ENCODE measurements at regions not wholly inside any gene's neighbourhood (a gene's known extent, or its start where the extent isn't known, plus 50 kb on each side); places are given as distances from the start of the nearest gene placed in this dataset.
A peak's percentile ranks its signal among the peaks of the same experiment; 100 is the strongest.
"Not testable (repeated sequence)": the region's sequence is repeated elsewhere in the genome, so short reads cannot be mapped to it uniquely, and the experiment has no call there.

DNA sequence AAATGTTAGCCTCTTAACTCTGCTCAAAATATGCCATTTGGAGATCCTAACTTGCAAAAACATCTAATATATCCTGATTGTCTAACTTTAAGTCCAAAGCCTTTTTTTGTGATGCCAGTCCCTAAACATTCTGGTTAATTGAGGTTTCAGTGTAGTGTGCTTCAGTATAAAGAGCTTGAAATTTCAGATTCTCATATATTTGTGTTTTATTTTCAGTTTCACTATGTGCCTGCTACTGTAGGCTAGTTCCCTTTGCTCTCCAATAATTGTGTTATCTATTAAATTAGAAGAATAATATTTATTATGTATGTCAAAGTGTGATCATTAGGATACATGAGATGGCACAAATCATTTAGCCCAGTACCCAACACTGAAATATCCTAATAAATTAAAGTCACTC lies 1361.2 kb downstream of the XPNPEP1 start:
- no peak for DNase-seq (ENCODE audit: low read depth)
- in situ Hi-C loops (cut with HindIII; ENCODE audit: low pct_unique_long_range_greater_than_20kb, low sequenced_read_pairs), result no loop called here

DNA sequence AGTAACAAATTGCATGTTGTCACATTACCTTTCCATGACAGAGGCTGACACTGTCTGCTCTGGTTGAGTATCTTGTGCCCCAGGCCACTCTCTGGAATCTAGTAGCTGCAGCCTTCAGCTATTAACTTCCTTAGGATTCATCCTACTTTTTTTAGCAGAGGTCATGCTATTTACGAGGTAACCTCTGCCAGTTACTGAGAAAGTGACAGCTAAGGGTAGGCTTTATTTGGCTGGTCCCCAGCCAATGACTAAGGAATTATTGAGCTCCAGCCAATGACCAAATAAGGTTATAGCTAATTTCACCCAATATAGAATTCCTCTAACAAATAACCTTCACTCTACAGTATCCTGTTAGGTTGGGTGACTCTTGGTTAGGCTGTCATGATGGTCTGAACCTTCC lies 1361.7 kb downstream of the XPNPEP1 start:
- no peak for DNase-seq (ENCODE audit: low read depth)

DNA sequence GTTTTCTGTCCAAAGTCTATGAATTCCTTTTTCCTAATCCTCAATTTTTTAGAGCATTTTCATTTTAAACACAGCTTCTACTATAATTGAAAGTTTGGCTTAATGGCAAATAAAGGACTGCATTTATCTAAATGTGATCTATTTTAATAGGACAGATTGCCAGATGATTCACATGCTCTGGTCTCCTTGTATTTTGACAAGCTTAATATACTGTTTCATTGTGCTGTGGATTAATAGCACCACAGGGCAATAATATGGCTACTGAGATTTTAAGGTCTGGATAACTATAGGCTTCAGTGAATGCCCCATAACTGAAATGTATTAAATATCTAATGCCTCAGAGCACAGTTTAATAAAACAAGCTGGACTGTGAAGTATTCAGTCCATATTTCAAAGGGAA lies 1362.8 kb downstream of the XPNPEP1 start:
- in situ Hi-C loops (cut with HindIII; ENCODE audit: low pct_unique_long_range_greater_than_20kb, low sequenced_read_pairs), result no loop called here

More for the DNA sequence above, 1361.7 kb downstream of the XPNPEP1 start:
- in situ Hi-C loops (cut with HindIII; ENCODE audit: low pct_unique_long_range_greater_than_20kb, low sequenced_read_pairs), result no loop called here

DNA sequence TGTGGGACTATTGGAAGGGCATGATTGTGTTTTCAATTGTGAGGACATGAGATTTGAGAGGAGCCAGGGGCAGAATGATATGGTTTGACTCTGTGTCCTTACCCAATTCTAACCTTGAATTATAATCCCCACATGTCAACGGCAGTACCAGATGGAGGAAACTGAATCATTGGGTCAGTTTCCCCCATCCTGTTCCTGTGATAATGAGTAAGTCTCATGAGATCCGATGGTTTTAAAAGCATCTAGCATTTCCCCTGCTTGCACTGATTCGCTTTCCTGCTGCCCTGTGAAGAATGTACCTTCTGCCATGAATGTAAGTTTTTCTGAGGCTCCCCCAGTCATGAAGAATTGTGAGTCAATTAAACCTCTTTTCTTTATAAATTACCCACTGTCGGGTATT lies 1367.1 kb downstream of the XPNPEP1 start:
- in situ Hi-C loops (cut with HindIII; ENCODE audit: low pct_unique_long_range_greater_than_20kb, low sequenced_read_pairs), result no loop called here
- DNase-seq (ENCODE audit: low read depth), result no peak

More for the DNA sequence above, 1362.8 kb downstream of the XPNPEP1 start:
- DNase-seq (ENCODE audit: low read depth), result no peak

DNA sequence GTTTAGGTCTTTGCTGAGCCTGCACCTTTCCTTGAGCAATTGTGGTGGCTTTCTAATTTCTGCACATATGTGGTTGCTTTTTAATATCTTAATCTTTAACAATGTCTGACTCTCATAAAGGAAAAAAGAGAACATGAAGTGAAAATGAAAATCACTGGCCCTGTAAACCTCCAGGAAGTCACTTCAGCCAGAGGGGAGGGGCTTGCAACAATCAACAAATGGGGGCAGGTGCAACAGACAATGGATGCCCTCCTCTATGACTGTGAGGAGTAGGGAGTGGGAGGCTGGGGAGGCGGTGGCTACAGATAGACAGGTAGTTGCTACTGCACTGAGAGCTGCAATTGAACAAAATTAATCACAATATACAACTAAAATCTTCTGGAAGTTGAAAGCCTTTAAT lies 1377.4 kb downstream of the XPNPEP1 start:
- in situ Hi-C loops (cut with HindIII; ENCODE audit: low pct_unique_long_range_greater_than_20kb, low sequenced_read_pairs), result no loop called here
- no peak for DNase-seq (ENCODE audit: low read depth)

DNA sequence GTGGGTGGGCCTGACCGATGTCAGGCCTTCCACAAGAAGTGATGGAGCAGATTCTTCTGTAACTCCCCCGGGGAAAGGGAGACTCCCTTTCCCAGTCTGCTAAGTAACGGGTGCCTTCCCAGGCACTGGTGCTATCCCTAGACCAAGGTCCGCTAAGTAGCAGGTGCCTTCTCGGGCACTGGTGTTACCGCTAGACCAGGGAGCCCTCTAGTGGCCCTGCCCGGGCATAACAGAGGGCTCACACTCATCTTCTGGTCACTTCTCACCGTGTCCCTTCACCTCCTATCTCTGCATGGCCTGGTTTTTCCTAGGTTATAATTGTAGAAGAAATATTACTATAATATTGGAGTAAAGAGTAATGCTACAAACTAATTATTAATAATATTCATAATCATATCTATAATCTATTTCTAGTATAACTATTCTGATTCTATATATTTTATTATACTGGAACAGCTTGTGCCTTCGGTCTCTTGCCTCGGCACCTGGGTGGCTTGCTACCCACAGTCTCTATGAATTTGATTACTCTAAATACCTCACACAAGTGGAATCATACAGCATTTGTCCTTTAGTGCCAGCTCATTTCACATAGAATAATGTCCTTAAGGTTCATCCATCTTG lies 1378.7 kb downstream of the XPNPEP1 start:
- in situ Hi-C loops (cut with HindIII; ENCODE audit: low pct_unique_long_range_greater_than_20kb, low sequenced_read_pairs), result no loop called here
- peak; percentile 43 for DNase-seq (ENCODE audit: low read depth)

DNA sequence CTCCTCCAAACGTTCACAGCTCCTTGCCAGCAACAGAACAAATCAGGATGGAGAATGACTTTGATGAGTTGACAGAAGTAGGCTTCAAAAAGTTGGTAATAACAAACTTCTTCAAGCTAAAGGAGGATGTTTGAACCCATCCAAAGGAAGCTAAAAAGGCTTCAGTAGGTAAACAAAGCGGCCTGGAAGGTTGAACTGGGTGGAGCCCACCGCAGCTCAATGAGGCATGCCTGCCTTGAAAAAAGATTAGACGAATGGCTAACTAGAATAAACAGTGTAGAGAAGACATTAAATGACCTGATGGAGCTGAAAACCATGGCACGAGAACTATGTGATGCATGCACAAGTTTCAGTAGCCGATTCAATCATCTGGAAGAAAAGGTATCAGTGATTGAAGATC lies 1369.0 kb upstream of the SORCS1 start:
- in situ Hi-C loops (cut with HindIII; ENCODE audit: low pct_unique_long_range_greater_than_20kb, low sequenced_read_pairs), result not testable (repeated sequence)

DNA sequence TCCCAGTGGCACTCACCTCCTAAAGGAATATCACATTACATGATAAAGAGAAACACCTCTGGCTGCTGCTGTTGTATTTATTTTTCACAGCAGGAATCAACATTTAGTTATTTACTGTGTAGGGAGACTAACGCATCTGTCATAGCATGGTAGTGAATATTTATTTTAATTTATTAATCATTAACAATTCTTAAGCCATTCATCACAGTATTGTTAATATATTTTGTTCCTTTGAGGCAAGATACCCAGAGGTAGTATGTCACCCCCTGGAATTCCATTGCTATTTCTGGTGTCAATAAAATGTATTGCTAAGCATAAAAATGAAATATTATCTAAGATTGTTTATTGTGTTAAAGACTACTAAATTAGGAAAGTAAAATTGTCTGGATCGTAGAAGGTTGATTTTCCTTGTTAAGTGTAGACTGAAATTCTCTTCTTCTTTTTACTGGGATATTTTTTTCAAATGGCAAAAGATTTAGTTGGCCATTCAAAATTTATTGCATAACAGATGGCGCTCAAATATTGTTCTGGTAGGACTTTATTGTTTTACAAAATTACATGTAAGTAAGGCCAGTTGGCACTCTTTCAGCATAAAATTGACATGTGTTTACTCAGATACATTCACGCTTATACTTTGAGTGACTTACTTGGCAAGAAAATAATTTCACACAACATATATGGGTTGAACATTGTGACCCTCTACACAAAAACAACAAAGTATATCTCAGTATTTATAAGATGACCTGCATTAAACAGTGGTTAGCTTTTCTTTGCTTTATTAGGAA lies 1358.7 kb upstream of the SORCS1 start:
- in situ Hi-C loops (cut with HindIII; ENCODE audit: low pct_unique_long_range_greater_than_20kb, low sequenced_read_pairs), result no loop called here
- DNase-seq (ENCODE audit: low read depth), result no peak

More for the DNA sequence above, 1369.0 kb upstream of the SORCS1 start:
- DNase-seq (ENCODE audit: low read depth), result peak; percentile 44

DNA sequence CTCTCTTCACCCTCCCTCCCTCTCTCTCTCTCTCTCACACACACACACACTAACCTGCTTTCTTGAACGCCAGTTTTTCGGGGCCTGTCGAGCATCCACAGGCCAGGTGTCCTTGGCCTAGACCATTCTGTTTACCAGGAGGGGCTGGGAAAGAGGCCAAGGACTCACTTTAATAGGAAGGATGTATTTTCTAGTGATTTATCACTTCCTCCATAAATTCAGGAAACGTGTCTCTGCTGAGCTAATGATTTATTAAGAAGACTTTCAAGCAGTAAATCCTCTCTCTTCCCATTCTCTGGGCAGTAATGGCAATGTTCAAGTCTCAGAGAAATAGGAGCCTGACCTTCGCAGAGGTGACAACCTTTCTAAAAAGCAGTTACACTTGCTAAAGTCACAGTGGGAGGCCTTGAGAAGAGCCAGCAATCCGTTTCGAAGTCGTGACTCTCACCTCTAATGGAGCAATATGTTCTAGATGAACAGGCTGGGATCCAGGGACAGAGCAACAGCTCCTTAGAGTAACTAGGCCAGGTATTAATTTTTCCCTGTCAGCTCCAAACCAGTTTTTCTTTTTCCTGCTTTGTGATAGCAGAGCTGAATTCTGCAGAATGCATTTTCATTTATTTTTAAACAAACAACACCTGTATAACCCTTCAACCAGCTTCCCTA lies 1357.5 kb upstream of the SORCS1 start:
- no peak for DNase-seq (ENCODE audit: low read depth)
- in situ Hi-C loops (cut with HindIII; ENCODE audit: low pct_unique_long_range_greater_than_20kb, low sequenced_read_pairs), result no loop called here

DNA sequence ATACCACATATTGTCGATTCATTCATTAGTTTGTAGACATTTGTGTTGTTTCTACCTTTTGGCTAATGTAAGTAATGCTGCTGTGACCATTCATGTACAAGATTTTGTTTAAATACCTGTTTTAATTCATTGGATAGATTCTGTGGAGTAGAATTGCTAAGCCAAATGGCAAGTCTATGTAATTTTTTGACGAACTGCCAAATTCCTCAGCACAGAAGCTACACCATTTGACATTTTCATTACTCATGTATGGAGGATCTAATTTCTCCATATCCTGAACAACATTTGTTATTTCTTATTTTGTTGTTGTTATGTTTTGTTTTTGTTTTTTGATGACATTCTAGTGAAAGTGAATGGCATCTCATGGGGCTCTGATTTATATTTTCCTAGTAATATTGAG lies 1351.3 kb upstream of the SORCS1 start:
- DNase-seq (ENCODE audit: low read depth), result no peak
- in situ Hi-C loops (cut with HindIII; ENCODE audit: low pct_unique_long_range_greater_than_20kb, low sequenced_read_pairs), result no loop called here

DNA sequence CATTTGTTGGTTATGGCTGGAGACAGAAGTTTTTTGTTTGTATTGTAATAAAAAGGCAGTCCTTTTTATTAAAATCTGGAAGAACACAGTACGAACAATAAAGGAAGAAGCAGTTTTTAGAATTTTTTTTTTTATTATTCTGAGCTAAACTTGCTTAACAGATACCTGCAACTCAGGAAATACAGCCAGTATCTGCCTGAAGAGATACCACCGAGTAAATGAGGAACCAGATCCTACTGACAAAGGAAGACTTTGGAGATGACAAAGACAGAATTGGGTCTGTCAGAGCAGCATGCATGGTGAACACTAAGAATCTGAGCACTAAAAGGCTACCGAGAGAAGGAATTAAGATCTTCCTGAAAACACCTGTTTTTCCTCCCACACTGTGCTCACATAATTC lies 1335.9 kb upstream of the SORCS1 start:
- no peak for DNase-seq (ENCODE audit: low read depth)
- in situ Hi-C loops (cut with HindIII; ENCODE audit: low pct_unique_long_range_greater_than_20kb, low sequenced_read_pairs), result no loop called here

DNA sequence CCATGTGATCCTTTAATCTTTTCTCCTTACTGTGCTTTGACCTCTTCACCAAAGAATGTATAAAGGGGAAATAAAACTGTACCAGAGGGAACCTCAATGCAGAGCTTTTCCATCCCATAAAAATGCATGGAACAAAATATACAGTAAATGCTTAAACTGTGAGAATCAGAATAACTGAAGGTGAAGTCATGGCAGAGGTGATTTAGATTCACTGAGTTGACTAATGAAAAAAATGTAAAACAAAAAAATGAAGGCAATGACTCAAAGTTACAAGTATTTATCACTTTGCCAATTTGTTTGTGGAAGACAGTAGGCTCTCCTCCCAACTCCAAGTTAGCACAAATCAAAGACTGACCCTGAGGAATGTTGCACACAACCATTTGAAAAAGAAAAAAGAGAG lies 1331.6 kb upstream of the SORCS1 start:
- in situ Hi-C loops (cut with HindIII; ENCODE audit: low pct_unique_long_range_greater_than_20kb, low sequenced_read_pairs), result no loop called here
- DNase-seq (ENCODE audit: low read depth), result no peak

DNA sequence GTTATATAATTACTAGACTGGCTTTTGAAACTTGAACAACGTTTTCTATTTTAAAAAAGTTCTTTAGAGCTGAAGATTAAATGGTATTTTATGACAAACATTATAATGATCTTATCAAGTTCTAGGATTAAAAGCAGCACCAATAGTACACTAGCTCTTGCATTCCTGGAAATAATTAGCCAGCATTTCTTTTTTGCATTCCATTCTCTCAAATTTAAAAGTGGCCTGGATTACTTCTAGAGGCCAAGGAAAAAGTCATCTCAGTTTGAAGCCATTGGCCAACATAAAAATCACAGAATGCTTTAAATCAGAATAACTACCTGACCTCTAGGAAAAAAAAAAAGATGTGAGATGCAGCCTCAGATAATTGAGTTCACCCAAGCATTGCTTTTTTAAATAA lies 1326.4 kb upstream of the SORCS1 start:
- DNase-seq (ENCODE audit: low read depth), result no peak
- in situ Hi-C loops (cut with HindIII; ENCODE audit: low pct_unique_long_range_greater_than_20kb, low sequenced_read_pairs), result no loop called here

DNA sequence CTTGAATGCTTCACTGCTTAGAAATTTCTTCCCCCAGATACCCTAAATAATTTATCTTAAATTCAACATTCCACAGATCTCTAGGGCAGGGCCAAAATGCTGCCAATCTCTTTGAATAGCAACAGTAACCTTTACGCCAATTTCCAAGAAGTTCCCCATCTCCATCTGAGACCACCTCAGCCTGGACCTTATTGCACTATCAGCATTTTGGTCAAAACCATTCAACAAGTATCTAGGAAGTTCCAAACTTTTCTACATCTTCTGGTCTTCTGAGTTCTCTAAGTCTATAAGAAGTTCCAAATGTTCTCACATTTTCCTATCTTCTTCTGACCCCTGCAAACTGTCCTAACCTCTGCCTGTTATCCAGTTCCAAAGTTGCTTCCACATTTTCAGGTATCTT lies 1306.9 kb upstream of the SORCS1 start:
- in situ Hi-C loops (cut with HindIII; ENCODE audit: low pct_unique_long_range_greater_than_20kb, low sequenced_read_pairs), result no loop called here
- no peak for DNase-seq (ENCODE audit: low read depth)

DNA sequence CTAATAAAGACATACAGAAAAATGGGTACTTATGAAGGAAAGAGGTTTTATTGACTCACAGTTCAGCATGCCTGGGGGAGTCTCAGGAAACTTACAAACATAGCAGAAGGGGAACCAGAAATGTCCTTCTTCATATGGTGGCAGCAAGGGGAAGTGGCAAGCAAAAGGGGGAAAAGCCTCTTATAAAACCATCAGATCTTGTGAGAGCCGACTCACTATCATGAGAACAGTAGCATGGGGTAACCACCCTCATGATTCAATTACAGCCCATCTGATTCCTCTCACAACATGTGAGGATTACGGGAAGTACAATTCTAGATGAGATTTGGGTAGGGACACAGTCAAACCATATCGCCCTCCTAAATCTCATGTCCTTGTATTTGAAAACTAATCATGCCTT lies 1305.4 kb upstream of the SORCS1 start:
- in situ Hi-C loops (cut with HindIII; ENCODE audit: low pct_unique_long_range_greater_than_20kb, low sequenced_read_pairs), result no loop called here

DNA sequence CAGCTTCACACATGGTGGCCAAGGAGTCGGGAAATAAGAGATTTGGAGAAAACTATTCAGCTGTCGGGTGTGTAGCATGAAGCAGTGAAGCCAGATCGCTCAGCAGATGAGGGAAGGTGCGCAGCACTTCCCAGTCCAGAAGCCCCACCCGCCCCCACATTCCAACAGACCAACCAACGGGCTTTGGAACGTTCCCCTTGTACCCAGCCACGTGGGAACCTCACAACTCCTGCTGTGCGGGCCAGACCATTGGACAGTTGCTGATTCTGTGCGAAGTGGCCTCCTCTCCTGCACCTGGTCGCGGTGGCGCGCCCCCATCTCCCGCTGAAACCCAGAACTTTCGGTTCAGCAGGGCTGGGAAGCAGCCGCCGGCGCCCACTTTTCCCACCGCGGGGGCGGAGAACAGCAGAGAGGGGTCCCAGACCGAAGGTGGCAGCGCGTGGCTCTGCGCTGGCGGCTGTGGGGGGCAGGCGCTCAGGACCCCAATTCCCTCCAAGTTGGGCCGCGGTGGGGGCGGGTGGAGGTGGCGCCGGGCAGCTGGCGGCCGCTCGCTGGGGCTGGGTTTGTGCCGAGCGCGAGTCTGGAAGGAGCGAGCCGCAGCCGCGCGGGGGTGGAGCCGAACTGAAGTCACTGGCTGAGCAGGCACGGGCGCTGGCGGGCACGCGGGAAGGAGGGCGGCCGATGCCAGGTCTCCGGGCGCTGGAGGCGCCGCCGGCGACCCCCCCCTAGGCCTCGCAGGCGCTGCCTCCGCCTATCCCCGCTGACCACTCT lies 1301.5 kb upstream of the SORCS1 start:
- in situ Hi-C loops (cut with HindIII; ENCODE audit: low pct_unique_long_range_greater_than_20kb, low sequenced_read_pairs), result no loop called here

More for the DNA sequence above, 1305.4 kb upstream of the SORCS1 start:
- DNase-seq (ENCODE audit: low read depth), result no peak

DNA sequence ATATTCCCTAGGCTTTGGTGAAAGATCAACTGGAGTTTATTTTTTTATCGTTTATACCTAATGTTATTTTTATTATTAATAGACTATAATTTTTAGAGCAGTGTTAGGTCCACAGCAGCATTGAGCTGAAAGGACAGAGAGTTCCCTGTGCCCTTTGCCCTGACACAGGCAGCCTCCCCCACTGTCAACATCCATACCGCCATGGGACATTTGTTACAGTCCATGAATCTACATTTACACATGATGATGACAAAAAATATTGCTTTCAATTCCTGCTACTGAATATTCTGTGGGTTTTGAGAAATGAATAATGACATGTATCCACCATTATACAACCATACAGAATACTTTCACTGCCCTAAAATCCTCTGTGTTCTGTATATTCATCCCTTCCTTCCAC lies 1297.5 kb upstream of the SORCS1 start:
- in situ Hi-C loops (cut with HindIII; ENCODE audit: low pct_unique_long_range_greater_than_20kb, low sequenced_read_pairs), result no loop called here
- no peak for DNase-seq (ENCODE audit: low read depth)

More for the DNA sequence above, 1301.5 kb upstream of the SORCS1 start:
- no peak for DNase-seq (ENCODE audit: low read depth)

DNA sequence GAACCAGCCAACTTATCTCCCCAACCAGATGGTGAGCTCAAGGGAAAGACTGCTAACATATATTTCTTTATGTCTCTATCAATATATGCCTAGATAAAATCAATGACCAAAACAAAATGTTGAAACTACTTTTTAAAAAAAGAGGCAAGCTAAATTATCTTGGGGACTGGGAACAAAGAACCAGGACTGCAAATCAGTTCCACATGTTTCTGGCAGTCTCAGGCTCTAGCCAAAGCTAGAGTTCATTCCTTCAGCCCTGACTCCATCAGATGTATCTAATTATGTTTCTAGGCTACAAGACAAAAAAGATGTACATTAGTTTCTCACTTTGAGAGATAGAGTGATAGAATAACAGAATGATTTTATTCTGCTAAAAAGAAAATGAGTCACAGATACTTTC lies 1290.3 kb upstream of the SORCS1 start:
- in situ Hi-C loops (cut with HindIII; ENCODE audit: low pct_unique_long_range_greater_than_20kb, low sequenced_read_pairs), result no loop called here
- DNase-seq (ENCODE audit: low read depth), result no peak

DNA sequence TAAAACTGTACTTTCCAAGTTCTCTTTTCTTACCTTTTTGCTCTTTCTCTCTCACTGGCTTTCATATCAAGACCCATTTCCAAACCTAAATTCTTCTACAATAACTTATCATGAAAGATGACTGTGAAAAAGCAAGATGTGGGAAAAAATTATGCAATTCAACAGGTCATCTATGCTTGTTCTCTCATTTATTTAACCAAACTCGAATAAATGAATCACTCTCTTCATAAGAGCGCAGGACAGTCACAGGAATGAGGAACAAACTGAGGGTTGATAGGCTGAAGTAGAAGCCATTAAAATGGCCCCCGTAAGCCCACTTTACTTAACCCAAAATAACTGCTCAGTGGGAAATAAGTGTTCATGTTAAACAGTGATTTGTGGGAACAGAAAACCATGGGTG lies 1289.7 kb upstream of the SORCS1 start:
- in situ Hi-C loops (cut with HindIII; ENCODE audit: low pct_unique_long_range_greater_than_20kb, low sequenced_read_pairs), result no loop called here
- no peak for DNase-seq (ENCODE audit: low read depth)
